ENCODE measurements at regions not wholly inside any gene's neighbourhood (a gene's known extent, or its start where the extent isn't known, plus 50 kb on each side); places are given as distances from the start of the nearest gene placed in this dataset.
"Not testable (repeated sequence)": the region's sequence is repeated elsewhere in the genome, so short reads cannot be mapped to it uniquely, and the experiment has no call there.

- Mint-ChIP-seq H3K4me3 (no peak overlapping the region), H3K27ac (no peak overlapping the region), H3K36me3 (ENCODE audit: low read depth) (no peaks in the 10 kb centered on the region), H3K9me3 (no peaks in the 10 kb centered on the region), H3K4me1 (ENCODE audit: low read depth) (no peaks in the 10 kb centered on the region), H3K27me3 (no peaks in the 10 kb centered on the region)
- CTCF ChIA-PET = interaction anchor here (0.7 kb wide), 1 partner anchor 18 kb away, joined by 3 read pairs; no protein-coding TSS in a partner anchor
- Histone ChIP-seq H3K4me1 (ENCODE audit: insufficient read depth, low read length) (no peaks in the 10 kb centered on the region), H3K9me3 (ENCODE audit: control insufficient read depth in 1 of 2, insufficient read depth in 1 of 2, low read length in 2 of 2) (no peaks in the 10 kb centered on the region), H3K36me3 (ENCODE audit: insufficient read depth, low read length) (no peaks in the 10 kb centered on the region), H3K27ac (ENCODE audit: low read depth in 1 of 2, low read length in 2 of 2) (no peak overlapping the region), H3K4me3 (ENCODE audit: low read length) (no peak overlapping the region), H3K27me3 (ENCODE audit: control insufficient read depth in 1 of 2, insufficient read depth in 2 of 2, low read length in 2 of 2) (no peaks in the 10 kb centered on the region)
- no peak for TF ChIP-seq CTCF (IDR thresholded peaks at IDR 0.05)
- ATAC-seq (ENCODE audit: poor library complexity) = no peak
- no peak for DNase-seq
- POLR2A ChIA-PET = no interaction called here
- intact Hi-C loops (cut with DNase I, micrococcal nuclease) = no loop called here
Observed at GRCh38 chr3:86766331-86766730, 224.6 kb downstream of the VGLL3 start.

GRCh38 chr3:86757322-86758179, 233.4 kb downstream of the VGLL3 start:
- not testable (repeated sequence) for H3K4me3 Mint-ChIP-seq

GRCh38 chr3:86748015-86748414, 242.9 kb downstream of the VGLL3 start:
- intact Hi-C loops (cut with DNase I, micrococcal nuclease) = no loop called here
- Histone ChIP-seq H3K9me3 (ENCODE audit: control insufficient read depth in 1 of 2, insufficient read depth in 1 of 2, low read length in 2 of 2) (peaks cover 0 to 6% of the 10 kb centered on the region in 2 experiments), H3K27me3 (ENCODE audit: control insufficient read depth in 1 of 2, insufficient read depth in 2 of 2, low read length in 2 of 2) (no peaks in the 10 kb centered on the region), H3K36me3 (ENCODE audit: insufficient read depth, low read length) (no peaks in the 10 kb centered on the region), H3K4me3 (ENCODE audit: low read length) (no peak overlapping the region), H3K4me1 (ENCODE audit: insufficient read depth, low read length) (no peaks in the 10 kb centered on the region), H3K27ac (ENCODE audit: low read depth in 1 of 2, low read length in 2 of 2) (no peak overlapping the region)
- no peaks in the 10 kb centered on the region for H3K4me1 Mint-ChIP-seq (ENCODE audit: low read depth)
- CTCF ChIA-PET = interaction anchor here (0.9 kb wide), 1 partner anchor 18 kb away, joined by 3 read pairs; no protein-coding TSS in a partner anchor
- H3K4me3 Mint-ChIP-seq = no peak overlapping the region
- H3K27me3 Mint-ChIP-seq = no peaks in the 10 kb centered on the region
- POLR2A ChIA-PET = no interaction called here
- ATAC-seq (ENCODE audit: poor library complexity) (no peak), DNase-seq (no peak)
- no peak overlapping the region for H3K27ac Mint-ChIP-seq
- peaks cover 12% of the 10 kb centered on the region for H3K9me3 Mint-ChIP-seq
- no peak for TF ChIP-seq CTCF (IDR thresholded peaks at IDR 0.05)
- no peaks in the 10 kb centered on the region for H3K36me3 Mint-ChIP-seq (ENCODE audit: low read depth)

More at GRCh38 chr3:86757322-86758179, 233.4 kb downstream of the VGLL3 start:
- H3K27me3 ChIP-seq (ENCODE audit: control insufficient read depth in 1 of 2, insufficient read depth in 2 of 2, low read length in 2 of 2); H3K27ac Mint-ChIP-seq; H3K36me3 Mint-ChIP-seq (ENCODE audit: low read depth); POLR2A ChIA-PET; intact Hi-C loops (cut with DNase I, micrococcal nuclease); CTCF ChIA-PET; H3K4me1 Mint-ChIP-seq (ENCODE audit: low read depth); H3K9me3 Mint-ChIP-seq; H3K27ac ChIP-seq (ENCODE audit: low read depth in 1 of 2, low read length in 2 of 2); DNase-seq; H3K4me3 ChIP-seq (ENCODE audit: low read length); ATAC-seq (ENCODE audit: poor library complexity); H3K36me3 ChIP-seq (ENCODE audit: insufficient read depth, low read length); H3K4me1 ChIP-seq (ENCODE audit: insufficient read depth, low read length); H3K27me3 Mint-ChIP-seq: not testable (repeated sequence)
- peaks cover 5 to 17% of the 10 kb centered on the region in 2 experiments for H3K9me3 ChIP-seq (ENCODE audit: control insufficient read depth in 1 of 2, insufficient read depth in 1 of 2, low read length in 2 of 2)

All from CD4-positive, alpha-beta T cell (primary cell).